DMS153 (cell line): ENCODE measurements at regions not wholly inside any gene's neighbourhood (a gene's known extent, or its start where the extent isn't known, plus 50 kb on each side); places are given as distances from the start of the nearest gene placed in this dataset.

Experiments
- DNase-seq: peaks from one replicate; lab custom pipeline; 2025; lab: John Stamatoyannopoulos, UW

GRCh38 chr5:155866971-155867370 lies 460.0 kb upstream of the SGCD start:
- DNase-seq, result no peak

DNA sequence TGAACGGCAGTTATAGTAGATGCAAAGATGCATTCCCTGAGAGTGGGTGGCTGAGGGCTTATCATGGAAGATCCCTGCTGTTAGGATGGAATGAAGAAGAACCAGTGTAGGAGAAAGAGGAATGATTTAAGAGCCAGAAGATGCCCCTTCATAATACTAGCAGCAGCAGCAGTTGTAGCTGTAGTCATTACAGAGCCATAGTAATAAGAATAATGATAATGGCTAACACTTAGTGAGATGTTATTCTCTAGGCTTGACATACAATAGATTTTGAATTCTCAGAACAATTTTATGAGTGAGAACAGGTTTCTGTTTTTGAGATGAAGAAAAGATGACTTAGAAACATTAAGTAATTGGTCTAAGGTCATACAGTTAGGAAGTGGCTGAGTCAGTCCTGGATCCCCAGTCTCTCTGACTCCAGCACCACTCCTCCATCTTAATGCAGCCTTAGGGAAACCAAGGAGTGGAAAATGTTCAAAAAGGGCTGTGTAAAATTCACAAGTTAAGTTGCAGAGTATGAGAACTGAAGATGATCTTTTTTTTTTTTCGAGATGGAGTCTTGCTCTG lies 459.4 kb upstream of the SGCD start:
- no peak for DNase-seq

GRCh38 chr5:155870636-155871035 lies 456.3 kb upstream of the SGCD start:
- no peak for DNase-seq

- no peak for DNase-seq
Measured at GRCh38 chr5:155871623-155872022, 455.3 kb upstream of the SGCD start.

GRCh38 chr5:155872629-155873220 lies 454.2 kb upstream of the SGCD start:
- DNase-seq, result peak; percentile 59

DNA sequence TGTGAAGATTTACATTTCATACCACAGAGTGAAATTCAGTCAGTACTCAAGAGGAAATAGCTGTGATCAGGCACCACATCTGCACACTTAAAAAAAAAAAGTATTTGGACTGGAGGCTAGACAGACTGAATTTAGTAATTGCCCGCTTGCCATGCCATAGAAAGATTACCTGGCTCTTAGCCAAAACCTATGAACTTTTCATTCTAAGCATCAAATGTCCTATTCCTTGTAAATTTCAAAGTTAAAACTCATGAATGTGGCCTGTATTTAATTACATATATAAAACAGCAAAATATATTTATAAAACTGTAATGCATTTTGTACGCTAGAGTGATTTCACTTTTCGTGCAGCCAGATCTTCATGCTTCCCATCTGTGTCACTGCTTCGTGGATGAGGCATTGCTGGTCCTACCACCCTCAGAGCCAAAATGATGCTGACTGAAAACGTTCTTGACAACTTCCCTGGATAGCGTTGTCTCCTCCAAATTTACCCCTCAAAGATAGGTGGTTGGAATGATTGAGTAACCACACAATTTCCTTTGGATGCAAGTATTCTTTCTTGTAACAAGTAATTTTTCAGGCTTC lies 447.9 kb upstream of the SGCD start:
- no peak for DNase-seq

DNA sequence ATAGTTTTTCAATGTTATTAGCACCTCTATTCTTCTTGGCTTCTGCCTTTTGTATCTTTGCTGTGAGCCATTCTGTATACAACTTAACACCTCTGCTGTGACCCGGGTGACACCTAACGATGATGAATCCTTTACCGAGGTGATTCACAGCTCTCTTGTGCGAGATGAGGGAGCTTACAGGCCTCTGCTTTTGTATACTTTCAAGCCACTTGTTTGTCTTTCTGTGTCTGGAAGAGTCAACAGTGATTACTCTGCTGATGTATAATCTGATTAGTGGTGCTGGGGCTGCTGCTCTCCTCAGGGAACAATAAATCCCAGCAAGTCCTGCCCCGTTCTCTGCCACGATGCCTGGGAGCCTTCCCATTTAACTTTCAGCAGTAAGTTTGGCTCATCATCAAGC lies 442.9 kb upstream of the SGCD start:
- DNase-seq, result peak; percentile 66

DNA sequence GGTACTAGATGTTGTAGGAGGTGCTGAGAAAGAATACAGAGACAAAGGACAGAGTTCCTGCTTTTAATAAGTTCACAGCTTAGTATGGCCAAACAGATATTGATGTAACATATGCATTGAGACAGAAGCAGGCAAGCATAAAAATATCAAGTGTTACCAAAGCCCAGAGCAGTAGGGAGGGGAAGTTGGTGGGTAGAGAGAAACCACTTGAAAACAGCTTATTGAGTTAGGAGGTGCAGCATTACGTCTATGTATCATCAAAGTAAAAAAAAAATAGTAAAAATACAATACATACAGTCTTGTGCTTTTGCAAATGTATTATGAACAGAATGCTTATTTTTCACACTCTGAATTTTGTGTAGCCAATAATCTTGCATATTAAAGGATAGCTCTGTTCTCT lies 441.8 kb upstream of the SGCD start:
- no peak for DNase-seq

DNA sequence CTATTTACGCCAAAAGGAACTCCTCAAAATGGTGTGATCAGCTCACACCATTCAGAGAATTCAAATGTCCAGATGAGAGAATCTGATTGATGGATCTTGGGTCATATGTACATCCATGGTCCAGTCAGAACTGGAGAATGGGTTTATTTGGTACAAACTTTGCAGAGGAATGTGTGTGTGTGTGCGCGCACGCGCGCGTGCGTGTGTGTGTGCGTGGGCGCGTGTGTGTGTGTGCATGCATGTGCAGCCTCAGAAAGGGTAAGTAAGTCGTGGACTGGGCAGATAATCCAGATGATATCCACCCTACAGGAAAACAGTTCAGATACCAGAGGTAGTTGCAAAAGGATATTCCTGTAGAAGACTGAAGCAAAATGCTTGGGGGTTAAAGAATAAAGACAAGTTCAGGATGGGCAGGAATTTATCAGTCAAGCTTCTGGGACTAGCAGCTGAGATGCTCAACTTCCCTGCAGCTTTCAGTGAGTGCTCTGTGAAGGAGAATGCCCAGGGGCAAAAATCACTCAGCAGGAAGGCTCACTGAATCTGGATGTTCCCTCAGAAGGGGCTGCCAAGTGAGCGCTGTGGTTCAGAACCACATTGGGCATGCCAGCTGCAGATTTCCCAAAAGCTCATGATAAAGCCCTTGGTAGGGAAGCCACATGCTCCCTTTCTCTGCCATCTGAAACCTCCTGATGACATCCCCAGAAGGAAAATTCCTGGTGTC lies 440.5 kb upstream of the SGCD start:
- no peak for DNase-seq

GRCh38 chr5:155895484-155895883 lies 431.5 kb upstream of the SGCD start:
- DNase-seq, result no peak

DNA sequence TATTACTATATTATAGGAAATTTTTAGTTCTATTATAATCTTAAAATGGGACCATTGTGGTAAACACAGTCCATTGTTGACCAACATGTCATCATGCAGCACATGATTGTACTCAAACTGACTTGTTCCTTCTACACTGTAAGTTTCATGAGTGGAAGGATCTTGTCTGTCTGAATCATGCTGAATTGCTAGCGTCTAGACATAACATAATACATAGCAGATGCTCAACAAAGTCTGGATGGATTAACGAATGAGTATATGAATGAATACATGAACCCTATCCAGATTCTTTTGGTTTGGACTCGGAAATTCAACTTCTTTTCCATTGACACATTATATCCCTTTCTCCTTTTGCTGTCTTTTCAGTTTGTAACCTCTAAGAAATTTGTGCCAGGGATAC lies 429.2 kb upstream of the SGCD start:
- no peak for DNase-seq

DNA sequence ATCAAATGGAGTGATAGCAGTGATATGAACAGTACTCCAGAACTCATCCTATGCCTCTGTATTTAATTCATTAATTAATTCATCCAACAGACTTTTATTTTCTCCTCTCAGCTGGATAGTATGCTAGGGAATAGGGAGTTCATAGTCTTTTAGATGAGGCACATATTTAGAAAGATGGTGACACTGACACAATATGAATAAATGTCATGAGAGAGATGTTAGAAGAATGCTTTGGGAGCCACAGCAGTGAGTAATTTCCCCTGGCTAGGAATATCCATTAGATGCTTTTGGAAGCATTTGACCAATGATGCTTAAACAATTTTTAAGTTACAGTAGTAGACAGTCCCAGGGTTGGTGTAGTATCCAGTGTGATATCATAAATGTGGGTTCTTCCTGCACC lies 428.7 kb upstream of the SGCD start:
- no peak for DNase-seq

- DNase-seq, result no peak
Measured at GRCh38 chr5:155903791-155904190, 423.2 kb upstream of the SGCD start.

GRCh38 chr5:155905364-155905763 lies 421.6 kb upstream of the SGCD start:
- no peak for DNase-seq

DNA sequence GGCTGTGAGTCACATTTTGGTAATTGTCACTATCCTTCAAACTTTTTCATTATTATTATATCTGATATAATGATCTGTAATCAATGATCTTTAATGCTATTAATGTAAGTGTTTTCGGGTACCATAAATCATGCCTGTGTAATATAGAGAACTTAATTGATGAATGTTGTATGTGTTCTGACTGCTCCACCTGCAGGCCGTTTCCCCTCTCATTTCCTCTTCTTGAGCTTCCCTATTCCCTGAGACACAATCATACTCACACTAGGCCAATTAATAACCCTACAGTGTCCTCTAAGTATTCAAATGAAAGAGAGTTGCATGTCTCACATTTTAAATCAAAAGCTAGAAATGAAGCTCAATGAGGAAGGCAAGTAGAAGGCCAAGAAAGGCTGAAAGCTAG lies 420.9 kb upstream of the SGCD start:
- DNase-seq, result no peak

DNA sequence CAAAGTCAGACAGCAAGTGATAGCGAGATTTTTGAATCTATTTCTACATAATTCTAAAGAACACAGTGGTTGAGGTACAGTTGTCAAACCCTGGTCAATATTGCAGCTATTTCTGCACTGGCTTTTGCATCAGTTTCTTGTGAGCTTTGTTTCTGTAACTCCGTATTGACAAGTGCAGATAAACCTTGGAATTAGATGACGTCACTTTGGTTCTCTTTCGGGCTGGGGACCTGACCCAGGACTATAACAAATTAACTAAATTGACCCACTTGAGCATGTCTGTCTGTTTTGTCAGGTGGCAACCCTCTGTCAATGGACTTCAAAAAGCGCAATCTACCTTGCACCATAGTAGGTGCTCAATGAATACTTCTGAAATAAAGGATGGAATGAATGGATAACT lies 418.4 kb upstream of the SGCD start:
- DNase-seq, result no peak

DNA sequence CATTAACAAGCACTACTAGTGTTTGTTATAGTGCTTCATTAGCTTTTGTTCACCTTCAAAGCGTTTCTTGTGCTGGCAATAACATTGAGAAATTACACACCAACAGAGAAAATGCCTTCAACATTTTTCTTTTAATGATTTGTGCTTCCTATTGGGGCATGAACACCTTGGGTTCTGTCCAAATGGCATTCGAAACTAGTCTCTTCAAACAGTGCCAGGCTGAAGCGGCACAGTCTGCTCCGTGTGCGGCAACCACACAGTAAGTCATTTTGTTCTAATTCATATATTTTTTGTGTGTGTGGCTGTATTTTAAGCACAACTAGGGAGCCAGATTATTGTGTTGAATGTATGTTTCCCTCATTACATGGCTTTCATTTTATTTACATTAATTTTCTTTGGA lies 414.7 kb upstream of the SGCD start:
- no peak for DNase-seq

GRCh38 chr5:155914766-155915165 lies 412.2 kb upstream of the SGCD start:
- DNase-seq, result no peak

- DNase-seq, result no peak
Measured at GRCh38 chr5:155915601-155916000, 411.4 kb upstream of the SGCD start.

GRCh38 chr5:155919126-155919525 lies 407.8 kb upstream of the SGCD start:
- DNase-seq, result no peak

DNA sequence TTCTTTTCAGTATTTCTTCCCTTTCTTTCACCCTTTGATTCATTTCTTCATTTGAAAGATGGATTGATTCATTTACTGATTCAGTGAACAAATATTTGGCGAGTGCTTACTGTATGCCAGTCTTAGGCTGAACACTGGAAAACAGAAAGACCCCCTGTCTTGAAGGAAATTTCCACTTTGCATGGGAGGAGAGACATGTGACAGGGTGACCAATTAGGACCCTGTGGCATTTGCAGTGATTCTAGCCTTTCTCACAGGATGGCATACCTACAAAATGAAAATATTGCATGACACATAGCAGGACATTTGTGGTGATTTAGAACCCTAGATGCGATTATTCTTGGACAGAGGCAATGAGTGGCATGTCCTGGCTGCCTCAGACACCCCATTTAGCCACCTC lies 407.2 kb upstream of the SGCD start:
- DNase-seq, result no peak

- no peak for DNase-seq
Measured at GRCh38 chr5:155921621-155922020, 405.3 kb upstream of the SGCD start.

- DNase-seq, result no peak
Measured at GRCh38 chr5:155923784-155924183, 403.2 kb upstream of the SGCD start.
